ENCODE measurements at regions not wholly inside any gene's neighbourhood (a gene's known extent, or its start where the extent isn't known, plus 50 kb on each side); places are given as distances from the start of the nearest gene placed in this dataset.

DNA sequence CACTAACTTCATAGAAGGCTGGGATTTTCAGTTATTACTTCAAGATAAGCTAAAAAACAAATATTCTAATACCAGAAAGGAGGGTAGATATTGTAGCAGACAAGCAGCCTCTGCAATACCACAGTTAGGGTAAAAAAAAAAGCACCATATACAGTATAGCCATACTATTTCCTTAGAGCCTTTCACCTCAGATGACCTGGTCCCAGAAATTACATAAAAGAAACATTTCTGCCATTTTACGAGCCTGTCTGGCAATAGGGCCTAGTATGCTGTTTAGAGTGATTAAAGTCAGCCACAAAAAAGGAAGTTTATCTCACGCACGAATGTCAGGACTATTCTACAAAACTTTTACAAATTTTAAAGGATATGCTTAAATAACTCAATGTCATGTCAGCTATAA, 1016.6 kb downstream of the PLOD2 start:
- TF ChIP-seq, protein P1, sequence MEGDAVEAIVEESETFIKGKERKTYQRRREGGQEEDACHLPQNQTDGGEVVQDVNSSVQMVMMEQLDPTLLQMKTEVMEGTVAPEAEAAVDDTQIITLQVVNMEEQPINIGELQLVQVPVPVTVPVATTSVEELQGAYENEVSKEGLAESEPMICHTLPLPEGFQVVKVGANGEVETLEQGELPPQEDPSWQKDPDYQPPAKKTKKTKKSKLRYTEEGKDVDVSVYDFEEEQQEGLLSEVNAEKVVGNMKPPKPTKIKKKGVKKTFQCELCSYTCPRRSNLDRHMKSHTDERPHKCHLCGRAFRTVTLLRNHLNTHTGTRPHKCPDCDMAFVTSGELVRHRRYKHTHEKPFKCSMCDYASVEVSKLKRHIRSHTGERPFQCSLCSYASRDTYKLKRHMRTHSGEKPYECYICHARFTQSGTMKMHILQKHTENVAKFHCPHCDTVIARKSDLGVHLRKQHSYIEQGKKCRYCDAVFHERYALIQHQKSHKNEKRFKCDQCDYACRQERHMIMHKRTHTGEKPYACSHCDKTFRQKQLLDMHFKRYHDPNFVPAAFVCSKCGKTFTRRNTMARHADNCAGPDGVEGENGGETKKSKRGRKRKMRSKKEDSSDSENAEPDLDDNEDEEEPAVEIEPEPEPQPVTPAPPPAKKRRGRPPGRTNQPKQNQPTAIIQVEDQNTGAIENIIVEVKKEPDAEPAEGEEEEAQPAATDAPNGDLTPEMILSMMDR (IDR thresholded peaks at IDR 0.05; ENCODE audit: low read depth, low read length): no peak
- no peak for DNase-seq (ENCODE audit: low read depth, low spot score)
- no peak overlapping the region for H3K4me3 ChIP-seq (ENCODE audit: low read depth, low read length)
- no peak overlapping the region for H3K27ac ChIP-seq (ENCODE audit: low read depth, low read length)
- H3K9me3 ChIP-seq (ENCODE audit: control insufficient read depth, insufficient read depth, low read length): no peaks in the 10 kb centered on the region
- ChIA-PET POLR2A (no interaction called here), CTCF (no interaction called here)
- H3K27me3 ChIP-seq (ENCODE audit: control insufficient read depth, insufficient read depth, low read length): no peaks in the 10 kb centered on the region

DNA sequence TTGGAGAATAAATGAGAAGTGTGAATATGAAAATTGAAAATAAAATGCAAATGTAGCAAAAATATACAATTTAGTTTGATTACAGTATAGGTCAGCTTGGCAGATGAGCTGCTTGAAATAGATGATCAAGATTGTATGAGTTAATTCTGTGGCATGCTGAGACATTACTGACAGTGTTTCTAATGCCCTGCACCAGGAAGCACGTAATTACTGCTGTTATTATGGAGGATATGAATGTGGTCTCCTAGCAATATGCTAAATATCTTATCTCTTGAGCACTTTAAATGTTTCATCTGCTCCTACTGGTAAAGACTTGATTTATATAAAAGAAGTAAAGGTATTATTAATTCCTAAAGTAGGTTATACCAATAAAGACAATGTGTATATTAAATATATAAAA, 1015.5 kb downstream of the PLOD2 start:
- no peak for DNase-seq (ENCODE audit: low read depth, low spot score)
- Histone ChIP-seq H3K27me3 (ENCODE audit: control insufficient read depth, insufficient read depth, low read length) (no peaks in the 10 kb centered on the region), H3K27ac (ENCODE audit: low read depth, low read length) (no peak overlapping the region), H3K9me3 (ENCODE audit: control insufficient read depth, insufficient read depth, low read length) (no peaks in the 10 kb centered on the region), H3K4me3 (ENCODE audit: low read depth, low read length) (no peak overlapping the region)
- ChIA-PET CTCF (no interaction called here), POLR2A (no interaction called here)
- TF ChIP-seq, protein P1 (IDR thresholded peaks at IDR 0.05; ENCODE audit: low read depth, low read length): no peak

DNA sequence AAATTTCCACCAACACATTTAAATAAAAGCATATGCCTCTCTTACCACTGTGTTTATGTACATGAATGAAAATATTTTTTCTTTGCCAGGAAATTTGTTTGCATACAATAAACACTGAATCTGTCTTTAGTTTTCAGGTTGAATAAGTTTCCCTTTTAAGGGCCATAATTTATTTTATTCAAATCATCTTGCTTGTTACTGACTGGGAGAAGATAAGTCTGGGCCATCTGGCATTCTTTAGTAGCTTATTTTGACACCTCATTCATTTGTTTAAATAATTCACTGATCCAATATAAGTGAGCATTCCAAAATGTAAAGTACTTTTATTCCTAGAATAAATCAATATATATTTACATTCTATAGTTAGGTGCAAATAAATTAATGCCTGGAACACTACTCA, 1001.3 kb downstream of the PLOD2 start:
- H3K9me3 ChIP-seq (ENCODE audit: control insufficient read depth, insufficient read depth, low read length): no peaks in the 10 kb centered on the region
- no peak for DNase-seq (ENCODE audit: low read depth, low spot score)
- H3K27me3 ChIP-seq (ENCODE audit: control insufficient read depth, insufficient read depth, low read length): no peaks in the 10 kb centered on the region
- TF ChIP-seq, protein P1 (IDR thresholded peaks at IDR 0.05; ENCODE audit: low read depth, low read length): no peak
- no peak overlapping the region for H3K27ac ChIP-seq (ENCODE audit: low read depth, low read length)
- ChIA-PET POLR2A (no interaction called here), CTCF (no interaction called here)
- no peak overlapping the region for H3K4me3 ChIP-seq (ENCODE audit: low read depth, low read length)

DNA sequence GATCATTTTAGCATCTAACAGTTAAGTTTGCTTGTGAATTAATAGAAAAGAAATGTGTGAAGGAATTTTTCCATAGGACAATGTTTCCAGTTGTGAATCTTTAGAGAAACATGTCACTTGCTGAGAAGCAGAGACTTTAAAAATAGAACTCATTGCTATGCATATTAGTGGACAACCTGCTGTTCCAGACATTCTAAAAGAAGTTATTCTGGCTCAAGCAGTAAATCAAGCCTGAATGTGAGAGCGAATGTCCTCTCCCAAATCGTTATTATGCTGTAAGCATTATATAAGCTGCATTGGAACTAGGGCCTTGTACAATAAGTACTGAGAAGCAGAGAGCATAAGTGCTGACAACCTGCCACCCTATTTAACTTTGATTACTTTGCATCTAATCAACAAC, 990.9 kb downstream of the PLOD2 start:
- CTCF ChIA-PET: no interaction called here
- TF ChIP-seq, protein P1 (IDR thresholded peaks at IDR 0.05; ENCODE audit: low read depth, low read length): no peak
- Histone ChIP-seq H3K4me3 (ENCODE audit: low read depth, low read length) (no peak overlapping the region), H3K9me3 (ENCODE audit: control insufficient read depth, insufficient read depth, low read length) (no peaks in the 10 kb centered on the region), H3K27me3 (ENCODE audit: control insufficient read depth, insufficient read depth, low read length) (no peaks in the 10 kb centered on the region), H3K27ac (ENCODE audit: low read depth, low read length) (no peak overlapping the region)
- POLR2A ChIA-PET: no interaction called here
- no peak for DNase-seq (ENCODE audit: low read depth, low spot score)

DNA sequence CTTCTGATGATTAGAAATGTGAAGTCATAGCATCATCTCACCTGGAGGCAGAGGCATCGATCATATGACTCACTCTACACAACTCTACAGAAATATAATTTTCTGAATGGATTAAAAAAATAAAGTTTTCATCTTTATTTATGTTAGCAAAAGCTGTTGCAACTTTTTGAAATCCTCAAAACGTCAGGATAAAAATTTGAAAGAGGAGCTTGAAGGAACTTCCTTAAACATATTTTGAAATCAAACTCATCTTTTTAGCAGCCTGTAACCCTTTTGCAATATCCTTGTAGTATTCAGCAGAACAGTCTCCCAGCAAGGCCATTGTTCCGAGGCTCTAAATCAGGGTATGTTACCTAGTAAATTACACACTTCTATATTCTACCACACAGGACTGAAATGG, 985.4 kb downstream of the PLOD2 start:
- POLR2A ChIA-PET: no interaction called here
- DNase-seq (ENCODE audit: low read depth, low spot score): no peak

More for the DNA sequence above, 985.4 kb downstream of the PLOD2 start:
- H3K9me3 ChIP-seq (ENCODE audit: control insufficient read depth, insufficient read depth, low read length): no peaks in the 10 kb centered on the region
- TF ChIP-seq, protein P1 (IDR thresholded peaks at IDR 0.05; ENCODE audit: low read depth, low read length): no peak
- no peak overlapping the region for H3K4me3 ChIP-seq (ENCODE audit: low read depth, low read length)
- H3K27ac ChIP-seq (ENCODE audit: low read depth, low read length): no peak overlapping the region
- H3K27me3 ChIP-seq (ENCODE audit: control insufficient read depth, insufficient read depth, low read length): no peaks in the 10 kb centered on the region
- CTCF ChIA-PET: no interaction called here
